HepG2 (cell line): ENCODE measurements at regions not wholly inside any gene's neighbourhood (a gene's known extent, or its start where the extent isn't known, plus 50 kb on each side); places are given as distances from the start of the nearest gene placed in this dataset.

Source experiments
- CHD2 ChIP-seq: IDR thresholded peaks from 2 replicates; pipeline ENCODE4 v1.6.1; 2011; ENCODE audit warnings: low read depth, low read length, improper control_type of control experiment
- FOXJ3 ChIP-seq: sonication (generic); formaldehyde crosslinking; IDR thresholded peaks from 2 replicates; pipeline ENCODE4 v1.4.0; 2020; ENCODE audit warnings: missing genetic modification reagents, mild to moderate bottlenecking, borderline replicate concordance
- KAT7 ChIP-seq: IDR thresholded peaks from 2 replicates; pipeline ENCODE4 v1.6.1; 2018; ENCODE audit warnings: borderline replicate concordance, missing compliant biosample characterization
- MTF1 ChIP-seq: sonication (generic); formaldehyde crosslinking; IDR thresholded peaks from 2 replicates; pipeline ENCODE4 v1.5.0; 2020; ENCODE audit warnings: missing genetic modification reagents
- MXI1 ChIP-seq: IDR thresholded peaks from 3 replicates; pipeline ENCODE4 v1.6.1; 2012; ENCODE audit warnings: low read depth, low read length, inconsistent platforms, borderline replicate concordance
- NR2C2 ChIP-seq: sonication (generic); formaldehyde crosslinking; IDR thresholded peaks from 2 replicates; pipeline ENCODE4 v1.4.0; 2020; ENCODE audit warnings: missing genetic modification reagents, mild to moderate bottlenecking, moderate library complexity, borderline replicate concordance
- POLR2AphosphoS5 ChIP-seq: IDR thresholded peaks from 2 replicates; pipeline ENCODE4 v1.6.1; 2012; ENCODE audit warnings: low read depth, low read length
- PTBP1 ChIP-seq: fragments of 200-400 bp; formaldehyde crosslinking; IDR thresholded peaks from 2 replicates; pipeline ENCODE4 v1.6.1; 2018; ENCODE audit warnings: low read length, low read depth; ENCODE audit not compliant: poor library complexity, severe bottlenecking
- TBL1XR1 ChIP-seq: fragments of 150-350 bp; IDR thresholded peaks from 2 replicates; pipeline ENCODE4 v1.6.1; 2014; ENCODE audit warnings: borderline replicate concordance, low read length; ENCODE audit not compliant: partially characterized antibody
- YY1 ChIP-seq: IDR thresholded peaks from 2 replicates; pipeline ENCODE4 v1.6.1; 2011; ENCODE audit warnings: low read length, low read depth, moderate library complexity, mild to moderate bottlenecking; ENCODE audit not compliant: insufficient read depth, insufficient replicate concordance
- ZNF670 ChIP-seq: sonication (generic); formaldehyde crosslinking; IDR thresholded peaks from 2 replicates; pipeline ENCODE4 v1.8.0; 2022; ENCODE audit warnings: mild to moderate bottlenecking, missing genetic modification reagents, borderline replicate concordance
- TF ChIP-seq, protein P1 (sequence below): sonication (generic); formaldehyde crosslinking; IDR thresholded peaks from 2 replicates; pipeline ENCODE4 v1.5.0; 2020; ENCODE audit warnings: mild to moderate bottlenecking, missing genetic modification reagents, moderate library complexity
- TF ChIP-seq, protein P2 (sequence below): sonication (generic); formaldehyde crosslinking; IDR thresholded peaks from 2 replicates; pipeline ENCODE4 v1.4.0; 2020; ENCODE audit warnings: low read depth, mild to moderate bottlenecking, missing genetic modification reagents

DNA sequence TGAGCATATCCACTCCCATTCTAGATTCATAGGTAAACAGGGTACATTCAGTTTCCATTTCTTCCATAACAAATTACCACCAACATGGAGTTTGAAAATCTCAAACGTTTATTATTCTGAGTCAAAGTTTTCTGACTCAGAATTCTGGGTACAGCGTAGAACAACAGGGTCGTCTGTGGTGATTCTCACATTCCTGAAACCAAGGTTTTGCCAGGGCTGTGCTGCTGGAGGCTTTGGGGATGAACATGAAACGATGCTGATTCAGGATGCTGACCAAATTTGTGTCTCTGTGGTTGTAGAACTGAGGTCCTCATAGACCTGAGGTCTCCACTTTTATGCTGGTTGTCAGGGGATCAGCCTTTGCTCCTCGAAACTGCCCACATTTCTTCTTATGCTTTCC lies 255.7 kb downstream of the DSEL start:
- TF ChIP-seq, protein P1, sequence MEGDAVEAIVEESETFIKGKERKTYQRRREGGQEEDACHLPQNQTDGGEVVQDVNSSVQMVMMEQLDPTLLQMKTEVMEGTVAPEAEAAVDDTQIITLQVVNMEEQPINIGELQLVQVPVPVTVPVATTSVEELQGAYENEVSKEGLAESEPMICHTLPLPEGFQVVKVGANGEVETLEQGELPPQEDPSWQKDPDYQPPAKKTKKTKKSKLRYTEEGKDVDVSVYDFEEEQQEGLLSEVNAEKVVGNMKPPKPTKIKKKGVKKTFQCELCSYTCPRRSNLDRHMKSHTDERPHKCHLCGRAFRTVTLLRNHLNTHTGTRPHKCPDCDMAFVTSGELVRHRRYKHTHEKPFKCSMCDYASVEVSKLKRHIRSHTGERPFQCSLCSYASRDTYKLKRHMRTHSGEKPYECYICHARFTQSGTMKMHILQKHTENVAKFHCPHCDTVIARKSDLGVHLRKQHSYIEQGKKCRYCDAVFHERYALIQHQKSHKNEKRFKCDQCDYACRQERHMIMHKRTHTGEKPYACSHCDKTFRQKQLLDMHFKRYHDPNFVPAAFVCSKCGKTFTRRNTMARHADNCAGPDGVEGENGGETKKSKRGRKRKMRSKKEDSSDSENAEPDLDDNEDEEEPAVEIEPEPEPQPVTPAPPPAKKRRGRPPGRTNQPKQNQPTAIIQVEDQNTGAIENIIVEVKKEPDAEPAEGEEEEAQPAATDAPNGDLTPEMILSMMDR (CRISPR knock-in tag), result no peak
- TF ChIP-seq KAT7 (CRISPR knock-in tag) (no peak), YY1 (no peak), NR2C2 (CRISPR knock-in tag) (no peak), CHD2 (no peak), POLR2AphosphoS5 (no peak), MXI1 (no peak), FOXJ3 (CRISPR knock-in tag) (no peak), MTF1 (no peak), PTBP1 (no peak), ZNF670 (no peak), TBL1XR1 (no peak)
- TF ChIP-seq, protein P2, sequence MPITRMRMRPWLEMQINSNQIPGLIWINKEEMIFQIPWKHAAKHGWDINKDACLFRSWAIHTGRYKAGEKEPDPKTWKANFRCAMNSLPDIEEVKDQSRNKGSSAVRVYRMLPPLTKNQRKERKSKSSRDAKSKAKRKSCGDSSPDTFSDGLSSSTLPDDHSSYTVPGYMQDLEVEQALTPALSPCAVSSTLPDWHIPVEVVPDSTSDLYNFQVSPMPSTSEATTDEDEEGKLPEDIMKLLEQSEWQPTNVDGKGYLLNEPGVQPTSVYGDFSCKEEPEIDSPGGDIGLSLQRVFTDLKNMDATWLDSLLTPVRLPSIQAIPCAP (CRISPR knock-in tag), result no peak
